Cerebellar nuclear complex (tissue), 1 donor: ENCODE measurements at regions not wholly inside any gene's neighbourhood (a gene's known extent, or its start where the extent isn't known, plus 50 kb on each side); places are given as distances from the start of the nearest gene placed in this dataset.
"Not testable (repeated sequence)": the region's sequence is repeated elsewhere in the genome, so short reads cannot be mapped to it uniquely, and the experiment has no call there.

ENCODE experiments used
- DNase-seq, 2 experiments: peaks; one replicate each; lab custom pipeline; 2025; lab: John Stamatoyannopoulos, UW

DNA sequence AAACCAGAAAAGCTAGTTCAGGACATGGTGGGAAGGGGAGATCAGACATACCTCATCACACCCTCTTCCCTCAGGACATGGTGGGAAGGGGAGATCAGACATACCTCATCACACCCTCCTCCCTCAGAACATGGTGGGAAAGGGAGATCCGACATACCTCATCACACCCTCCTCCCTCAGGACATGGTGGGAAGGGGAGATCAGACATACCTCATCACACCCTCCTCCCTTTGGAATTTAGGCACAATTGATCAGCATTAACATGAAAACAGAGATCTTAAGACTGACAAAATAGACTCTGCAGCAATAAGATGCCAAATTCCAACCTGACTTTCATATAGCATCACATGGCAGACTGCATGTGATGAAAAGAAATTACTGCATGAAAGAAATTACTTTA is 412.7 kb upstream of the ZNF717 start:
- DNase-seq: no peak

DNA sequence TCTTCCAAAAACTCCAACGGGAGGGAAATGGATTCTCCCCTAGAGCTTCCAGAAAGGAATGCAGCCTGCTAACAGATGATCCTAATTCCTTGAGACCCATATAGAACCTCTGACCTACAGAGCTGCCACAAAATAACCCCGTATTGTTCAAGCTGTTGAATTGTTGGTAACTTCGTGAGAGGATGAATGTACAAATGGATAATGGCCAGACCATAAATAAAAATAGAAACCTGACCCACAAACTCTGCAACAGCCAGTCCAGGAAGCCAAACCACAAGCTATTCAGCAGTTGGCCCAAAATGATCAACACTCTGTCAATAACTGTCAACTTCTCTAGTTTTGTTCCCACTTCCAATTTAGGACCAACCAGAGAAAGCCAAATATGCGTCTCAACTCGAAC is 414.0 kb upstream of the ZNF717 start:
- DNase-seq: no peak

GRCh38 chr3:76203578-76203977 is 418.2 kb upstream of the ZNF717 start:
- no peak for DNase-seq

DNA sequence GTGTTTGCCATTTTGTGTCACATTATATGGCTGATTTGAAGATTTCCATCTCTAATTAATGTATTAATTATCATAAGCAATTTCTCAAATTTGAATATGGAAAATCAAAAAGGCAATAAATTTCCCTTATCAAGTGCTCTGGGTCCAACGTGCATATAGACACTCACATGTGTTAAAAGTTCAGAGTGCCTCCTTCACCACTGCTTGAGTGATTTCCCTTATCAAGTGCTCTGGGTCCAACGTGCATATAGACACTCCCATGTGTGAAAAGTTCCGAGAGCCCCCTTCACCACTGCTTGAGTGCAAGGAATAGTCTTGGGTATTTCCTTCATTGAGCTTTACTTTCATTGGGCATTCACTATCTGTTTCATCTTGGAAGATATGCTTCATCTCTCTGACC is 421.0 kb upstream of the ZNF717 start:
- DNase-seq: no peak

DNA sequence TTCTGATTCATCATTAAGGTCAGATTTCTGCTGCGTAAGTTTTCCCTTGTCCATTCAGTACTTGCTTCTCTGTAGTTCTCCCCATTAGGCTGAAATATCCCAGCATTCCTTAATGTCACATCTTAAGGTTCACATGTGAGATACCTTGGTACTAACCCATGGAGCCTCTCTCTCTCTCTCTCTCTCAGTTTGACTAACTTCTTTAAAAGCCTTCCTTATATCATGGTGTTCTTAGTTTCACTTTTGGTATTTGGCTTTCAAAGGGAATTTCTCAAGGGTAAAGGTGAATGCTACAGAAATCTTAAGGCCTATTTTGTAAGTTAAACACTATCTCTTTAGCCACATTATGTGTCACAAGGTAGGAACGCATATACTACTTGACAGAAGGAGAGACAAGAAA is 427.3 kb upstream of the ZNF717 start:
- no peak for DNase-seq

DNA sequence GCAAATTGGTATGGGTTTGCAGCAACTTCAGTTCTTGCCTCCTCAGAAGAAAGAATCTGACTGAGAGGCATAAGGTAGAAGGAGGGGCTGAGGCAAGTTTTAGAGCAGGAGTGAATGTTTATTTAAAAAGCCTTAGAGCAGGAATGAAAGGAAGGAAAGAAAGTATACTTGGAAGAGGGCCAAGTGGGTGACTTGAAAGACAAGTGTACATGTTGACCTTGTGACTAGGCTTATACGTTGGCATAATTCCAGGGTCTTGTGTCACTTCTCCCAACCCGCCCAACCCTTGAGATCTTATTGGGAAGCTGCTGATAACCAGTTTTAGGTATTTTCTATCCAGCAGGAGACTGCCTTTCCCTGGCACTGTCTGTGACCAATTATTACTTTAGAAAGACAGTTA is 436.9 kb upstream of the ZNF717 start:
- no peak for DNase-seq

GRCh38 chr3:76231258-76231657 is 445.9 kb upstream of the ZNF717 start:
- no peak for DNase-seq

DNA sequence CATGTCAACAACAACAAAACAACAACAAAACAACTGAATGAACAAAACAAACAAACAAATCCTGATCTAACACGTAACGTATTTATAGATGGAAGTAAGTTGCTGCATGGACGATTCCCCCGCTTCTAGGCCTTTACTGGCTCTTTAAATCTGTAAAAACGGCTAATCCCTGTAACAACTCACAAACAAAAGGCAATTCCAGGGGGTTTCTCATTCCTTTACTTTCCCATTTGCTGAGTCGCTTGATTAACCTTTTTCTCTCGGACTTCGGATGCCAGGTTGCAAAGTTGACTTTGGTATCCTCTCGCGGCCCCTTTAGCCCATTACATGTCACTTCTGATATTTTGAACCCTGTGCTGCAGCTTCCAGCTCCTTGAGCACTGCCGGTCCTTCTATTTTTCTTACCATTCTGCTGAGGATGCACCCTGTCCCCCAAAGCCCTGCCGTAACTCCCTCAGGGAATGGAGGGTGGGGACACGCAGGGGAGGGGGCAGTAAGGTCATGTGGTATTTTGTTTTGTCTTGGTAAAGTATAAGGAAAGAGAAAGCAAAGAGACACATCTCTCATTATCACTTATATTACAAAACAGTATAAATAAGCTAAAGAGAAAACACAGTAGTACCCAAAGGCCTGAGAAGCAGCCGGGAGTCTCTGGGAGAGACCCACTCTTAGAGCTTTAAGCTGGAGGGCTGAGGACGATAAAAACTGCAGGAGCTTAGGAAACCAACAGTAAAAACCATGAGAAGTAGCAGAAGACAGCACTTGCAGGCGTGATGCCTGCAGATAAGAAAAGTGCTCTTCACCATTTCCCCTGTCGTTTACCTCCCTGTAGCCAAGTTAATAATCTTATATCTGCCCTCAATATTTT is 457.8 kb upstream of the ZNF717 start:
- DNase-seq: no peak

DNA sequence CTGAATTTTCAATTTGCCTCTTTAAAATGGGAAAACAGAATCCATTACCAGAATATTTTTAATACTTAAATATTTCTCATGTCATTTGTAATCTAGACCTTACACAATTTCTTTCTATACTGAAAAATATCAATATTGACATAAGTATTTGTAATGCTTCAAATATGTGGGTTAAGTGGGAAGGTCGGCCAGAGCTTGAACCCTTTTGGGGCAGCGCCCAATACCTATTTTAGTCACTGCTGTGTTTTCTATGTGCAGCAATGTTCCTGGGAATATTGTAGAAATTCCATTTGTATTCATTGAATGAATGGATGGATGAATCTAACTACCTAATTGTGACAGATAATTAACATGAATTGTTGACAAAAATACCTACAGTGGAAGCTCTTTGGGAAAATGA is 459.7 kb upstream of the ZNF717 start:
- DNase-seq: no peak

- no peak for DNase-seq
Measured at GRCh38 chr3:76245622-76246021, 460.3 kb upstream of the ZNF717 start.

- no peak for DNase-seq
Measured at GRCh38 chr3:76264496-76264895, 479.1 kb upstream of the ZNF717 start.

DNA sequence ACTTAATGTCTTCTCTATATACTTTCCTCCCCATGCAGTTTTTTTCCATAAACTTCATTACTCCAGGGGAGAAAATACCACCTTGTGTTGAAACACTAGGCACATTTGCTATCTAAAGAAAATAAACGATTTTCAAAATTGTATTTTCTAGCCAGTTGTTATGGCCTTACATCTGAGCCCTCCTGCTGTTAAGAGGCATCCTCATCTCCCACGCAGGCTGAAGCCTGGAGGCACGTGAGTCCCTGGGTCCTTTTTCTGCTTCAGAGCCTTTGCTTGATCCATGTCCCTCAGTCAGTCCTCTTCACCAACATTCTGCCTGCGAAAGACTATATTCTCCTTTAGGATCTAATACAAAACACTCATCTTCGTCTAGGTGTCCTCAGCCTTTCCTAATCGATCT is 479.6 kb upstream of the ZNF717 start:
- no peak for DNase-seq

DNA sequence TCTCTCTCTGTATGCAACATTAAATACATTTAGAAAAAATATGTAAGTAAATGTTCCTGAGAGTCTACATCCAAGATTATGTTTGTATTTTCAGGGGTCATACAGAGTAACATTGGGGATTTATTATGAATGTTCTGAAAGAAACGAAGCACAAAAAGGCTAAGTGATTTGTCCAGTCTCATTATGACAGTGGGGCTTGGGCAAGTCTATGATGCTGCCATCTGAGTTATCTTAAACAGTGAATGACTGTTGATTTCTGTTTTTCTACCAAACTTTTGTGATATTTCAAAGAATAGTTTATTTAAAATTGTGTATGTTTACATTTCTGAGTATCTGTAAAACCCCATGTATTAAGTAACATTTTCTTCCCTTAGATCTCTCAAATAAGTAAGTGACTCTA is 481.2 kb upstream of the ZNF717 start:
- DNase-seq: no peak

GRCh38 chr3:76267851-76268380 is 482.6 kb upstream of the ZNF717 start:
- DNase-seq: no peak

DNA sequence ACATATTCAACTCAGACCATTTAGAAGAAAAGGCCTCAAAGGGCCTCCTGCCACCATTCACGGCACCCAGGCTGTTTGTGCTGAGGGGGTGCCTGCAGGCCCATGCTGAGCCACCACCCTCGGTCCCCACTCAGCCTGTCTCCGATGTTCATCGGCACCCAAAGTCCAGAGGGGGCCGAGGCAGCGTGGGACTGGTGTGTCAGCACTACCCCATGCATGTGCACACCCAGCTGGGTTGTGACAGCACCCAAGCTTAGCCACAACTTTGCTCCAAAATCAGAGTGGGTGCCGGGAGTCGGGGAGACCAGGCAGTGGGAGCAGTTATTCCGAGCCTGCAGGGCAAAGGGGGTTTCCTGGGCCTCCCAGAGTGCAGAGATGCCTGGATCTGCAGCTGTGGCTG is 508.5 kb upstream of the ZNF717 start:
- no peak for DNase-seq

DNA sequence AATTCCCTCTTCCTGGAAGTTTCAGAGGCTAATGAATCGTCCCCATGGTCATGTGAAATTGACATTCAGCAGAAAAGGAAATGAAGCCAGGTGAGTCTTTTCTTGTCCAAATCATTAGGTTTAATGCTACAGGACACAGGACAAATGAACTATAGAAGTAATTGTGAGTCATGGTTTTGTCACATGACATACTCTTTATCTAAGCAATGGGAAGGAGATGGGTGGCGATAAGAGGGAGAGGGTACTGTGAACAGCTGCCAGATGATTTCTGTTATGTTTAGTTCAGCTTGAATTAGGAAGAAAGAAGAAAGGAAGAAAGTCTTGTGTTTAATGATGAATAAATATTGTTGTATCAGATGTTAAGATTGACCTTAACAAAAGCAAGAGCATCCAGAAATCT is 515.4 kb upstream of the ZNF717 start:
- no peak for DNase-seq

- DNase-seq: no peak
Measured at GRCh38 chr3:76307556-76307955, 522.2 kb upstream of the ZNF717 start.

DNA sequence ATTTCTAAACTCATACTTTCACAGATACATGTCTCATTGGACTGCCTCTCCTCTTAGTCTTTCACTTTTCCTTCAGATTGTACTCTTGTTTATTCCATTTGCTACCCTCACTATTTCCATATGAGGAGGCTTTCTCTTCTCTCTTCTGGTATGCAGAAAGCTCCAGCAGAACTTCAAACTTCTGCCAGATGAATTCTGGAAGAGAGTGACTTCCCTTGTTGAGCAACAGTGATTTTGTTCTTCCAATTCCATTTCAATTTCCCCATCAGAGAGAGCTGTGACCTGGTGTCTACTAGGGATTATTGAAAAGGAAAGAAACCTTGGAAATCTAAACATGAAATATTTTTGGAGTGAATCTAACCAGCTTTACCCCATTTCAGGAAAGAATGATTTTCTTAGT is 523.2 kb upstream of the ZNF717 start:
- no peak for DNase-seq

DNA sequence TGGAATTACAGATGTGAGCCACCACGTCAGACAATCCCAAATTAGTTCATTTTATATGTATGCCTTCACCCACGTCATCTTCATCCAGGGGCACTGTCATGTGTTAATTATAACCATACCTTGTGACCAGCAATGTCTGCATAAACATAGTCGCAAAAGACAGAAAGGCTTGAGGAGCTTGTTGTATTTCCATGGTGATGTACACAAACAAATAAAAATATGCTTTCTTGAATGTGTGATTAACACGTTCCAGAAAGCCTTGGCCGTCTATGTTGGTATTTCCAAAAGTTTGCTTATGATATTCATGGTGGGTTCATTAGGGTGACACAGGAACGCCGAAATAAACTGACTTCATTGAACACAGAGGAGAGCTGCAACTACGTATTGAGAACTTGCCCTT is 524.7 kb upstream of the ZNF717 start:
- DNase-seq: no peak

DNA sequence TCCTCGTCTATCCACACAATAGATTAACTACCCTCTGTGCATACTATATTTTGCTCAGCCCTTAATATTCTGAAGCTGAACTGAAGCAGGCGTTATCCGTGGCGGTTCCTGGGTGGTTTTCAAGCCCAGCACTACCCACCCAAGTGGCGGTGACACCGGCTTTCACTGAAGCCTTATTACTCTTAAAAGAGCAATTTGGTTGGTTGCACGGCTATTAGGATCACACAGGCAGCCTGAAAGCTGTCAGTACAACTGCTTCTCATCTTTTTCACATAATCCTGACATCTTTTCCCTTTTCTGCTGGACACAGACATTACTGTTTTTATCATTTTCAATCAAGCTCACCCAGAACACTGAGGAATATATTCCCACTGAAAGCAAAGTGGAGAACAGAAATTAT is 525.3 kb upstream of the ZNF717 start:
- DNase-seq: no peak

DNA sequence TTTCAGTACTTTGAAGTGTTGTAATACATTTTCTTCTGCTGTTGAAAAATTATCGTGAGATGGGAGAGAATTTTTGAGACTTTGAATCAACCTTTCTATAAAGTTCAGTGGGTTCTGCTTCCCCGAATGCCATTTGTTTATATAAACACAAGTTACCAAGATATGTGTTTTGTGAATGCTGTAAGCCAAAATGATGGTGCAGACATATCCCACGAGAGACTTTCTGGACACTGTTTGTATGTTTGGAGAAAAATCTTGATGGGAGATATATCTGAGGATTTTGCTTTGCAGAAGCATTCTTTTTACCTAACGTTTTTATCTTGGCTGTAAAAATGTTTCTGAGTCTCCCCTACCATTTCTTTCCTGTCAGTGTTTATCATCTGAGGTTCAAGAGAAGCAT is 526.6 kb upstream of the ZNF717 start:
- DNase-seq: no peak

- DNase-seq: not testable (repeated sequence)
Measured at GRCh38 chr3:76315906-76316305, 530.6 kb upstream of the ZNF717 start.

- DNase-seq: no peak
Measured at GRCh38 chr3:76321614-76322013, 536.3 kb upstream of the ZNF717 start.

- no peak for DNase-seq
Measured at GRCh38 chr3:76324101-76324500, 538.8 kb upstream of the ZNF717 start.
